Right ventricle myocardium inferior (tissue), 1 donor: ENCODE measurements at regions not wholly inside any gene's neighbourhood (a gene's known extent, or its start where the extent isn't known, plus 50 kb on each side); places are given as distances from the start of the nearest gene placed in this dataset.

ENCODE experiments used
- ATAC-seq: fragments of 200-7000 bp; cut with Tn5 transposase; one replicate; pipeline ENCODE4 v1.9.1; 2020; ENCODE audit warnings: mild to moderate bottlenecking, moderate library complexity
- DNase-seq: peaks from one replicate; pipeline ENCODE4 v3.0.0; 2021; ENCODE audit errors: missing footprints
- intact Hi-C: fragments of 100-400 bp; cut with DNase I; formaldehyde crosslinking; loops from one replicate; pipeline ENCODE4 v1.11.0; 2022
- donor health status: DM: no; HTN: yes; CAD: no; lungs with severe emphysema.

GRCh38 chr10:111873621-111874135 is 309.9 kb downstream of the GPAM start:
- intact Hi-C loops = no loop called here
- ATAC-seq (no peak), DNase-seq (no peak)

- no peak for ATAC-seq
- no peak for DNase-seq
- intact Hi-C loops = no loop called here
Measured at GRCh38 chr10:111874576-111874975, 309.0 kb downstream of the GPAM start.

GRCh38 chr10:111875725-111876124 is 307.8 kb downstream of the GPAM start:
- no peak for ATAC-seq
- DNase-seq = no peak
- intact Hi-C loops = no loop called here

- DNase-seq (no peak), ATAC-seq (no peak)
- intact Hi-C loops = no loop called here
Measured at GRCh38 chr10:111877258-111877657, 306.3 kb downstream of the GPAM start.

- intact Hi-C loops = no loop called here
- DNase-seq = no peak
- no peak for ATAC-seq
Measured at GRCh38 chr10:111879969-111880368, 303.6 kb downstream of the GPAM start.

- intact Hi-C loops = no loop called here
- ATAC-seq = no peak
- DNase-seq = no peak
Measured at GRCh38 chr10:111885046-111885445, 298.5 kb downstream of the GPAM start.

GRCh38 chr10:111885919-111886318 is 297.6 kb downstream of the GPAM start:
- ATAC-seq (no peak), DNase-seq (no peak)
- intact Hi-C loops = no loop called here

- no peak for ATAC-seq
- intact Hi-C loops = no loop called here
- no peak for DNase-seq
Measured at GRCh38 chr10:111887266-111887665, 296.3 kb downstream of the GPAM start.

- no peak for ATAC-seq
- intact Hi-C loops = no loop called here
- DNase-seq = no peak
Measured at GRCh38 chr10:111890046-111890445, 293.5 kb downstream of the GPAM start.

GRCh38 chr10:111916011-111916410 is 267.6 kb downstream of the GPAM start:
- intact Hi-C loops = no loop called here
- ATAC-seq (no peak), DNase-seq (no peak)

- DNase-seq = no peak
- intact Hi-C loops = no loop called here
- ATAC-seq = no peak
Measured at GRCh38 chr10:111921821-111922220, 261.7 kb downstream of the GPAM start.

GRCh38 chr10:111923032-111923431 is 260.5 kb downstream of the GPAM start:
- DNase-seq (no peak), ATAC-seq (no peak)
- intact Hi-C loops = no loop called here

- intact Hi-C loops = no loop called here
- ATAC-seq (no peak), DNase-seq (no peak)
Measured at GRCh38 chr10:111926286-111926685, 257.3 kb downstream of the GPAM start.

GRCh38 chr10:111933937-111934336 is 249.6 kb downstream of the GPAM start:
- ATAC-seq = no peak
- intact Hi-C loops = no loop called here
- no peak for DNase-seq

GRCh38 chr10:111934931-111935330 is 248.6 kb downstream of the GPAM start:
- DNase-seq = no peak
- no peak for ATAC-seq
- intact Hi-C loops = no loop called here

GRCh38 chr10:111936143-111936542 is 247.4 kb downstream of the GPAM start:
- ATAC-seq (no peak), DNase-seq (no peak)
- intact Hi-C loops = no loop called here

- intact Hi-C loops = no loop called here
- no peak for DNase-seq
- no peak for ATAC-seq
Measured at GRCh38 chr10:111944331-111944730, 239.2 kb downstream of the GPAM start.

GRCh38 chr10:111953949-111954348 is 229.6 kb downstream of the GPAM start:
- no peak for ATAC-seq
- intact Hi-C loops = no loop called here
- DNase-seq = no peak

- DNase-seq (no peak), ATAC-seq (no peak)
- intact Hi-C loops = no loop called here
Measured at GRCh38 chr10:111954386-111954785, 229.2 kb downstream of the GPAM start.

- no peak for DNase-seq
- intact Hi-C loops = no loop called here
- ATAC-seq = no peak
Measured at GRCh38 chr10:111956841-111957240, 226.7 kb downstream of the GPAM start.

GRCh38 chr10:111962951-111963350 is 220.6 kb downstream of the GPAM start:
- ATAC-seq = no peak
- DNase-seq = no peak

GRCh38 chr10:111967116-111967515 is 216.4 kb downstream of the GPAM start:
- ATAC-seq (no peak), DNase-seq (no peak)
- intact Hi-C loops = no loop called here

More at GRCh38 chr10:111962951-111963350, 220.6 kb downstream of the GPAM start:
- intact Hi-C loops = no loop called here
